ENCODE measurements at regions not wholly inside any gene's neighbourhood (a gene's known extent, or its start where the extent isn't known, plus 50 kb on each side); places are given as distances from the start of the nearest gene placed in this dataset.

- Histone ChIP-seq H3K9me3 (replicated peaks) (no peaks in the 10 kb centered on the region), H3K27me3 (ENCODE audit: low read depth) (no peaks in the 10 kb centered on the region), H3K27ac (replicated peaks) (no peak overlapping the region), H3K4me1 (no peaks in the 10 kb centered on the region), H3K36me3 (no peaks in the 10 kb centered on the region), H3K4me3 (no peak overlapping the region)
- intact Hi-C loops (cut with micrococcal nuclease), result no loop called here
- DNase-seq, result no peak
- no peak for TF ChIP-seq CTCF (IDR thresholded peaks at IDR 0.05; ENCODE audit: borderline replicate concordance)
These were observed 109.7 kb upstream of the VASH1 start for GRCh38 chr14:76651410-76652055.

- Histone ChIP-seq H3K4me3 (no peak overlapping the region), H3K27me3 (ENCODE audit: low read depth) (no peaks in the 10 kb centered on the region), H3K9me3 (replicated peaks) (peaks cover 16% of the 10 kb centered on the region), H3K4me1 (no peaks in the 10 kb centered on the region), H3K36me3 (peaks cover 2% of the 10 kb centered on the region), H3K27ac (replicated peaks) (no peak overlapping the region)
- no peak for TF ChIP-seq CTCF (IDR thresholded peaks at IDR 0.05; ENCODE audit: borderline replicate concordance)
- intact Hi-C loops (cut with micrococcal nuclease), result no loop called here
- no peak for DNase-seq
These were observed 107.2 kb upstream of the VASH1 start for GRCh38 chr14:76653875-76654572.

- intact Hi-C loops (cut with micrococcal nuclease), result no loop called here
These were observed 106.6 kb upstream of the VASH1 start for GRCh38 chr14:76654573-76655108.

GRCh38 chr14:76655331-76655730, 105.9 kb upstream of the VASH1 start:
- Histone ChIP-seq H3K4me3 (no peak overlapping the region), H3K27me3 (ENCODE audit: low read depth) (no peaks in the 10 kb centered on the region), H3K9me3 (replicated peaks) (peaks cover 29% of the 10 kb centered on the region), H3K4me1 (no peaks in the 10 kb centered on the region), H3K36me3 (peaks cover 8% of the 10 kb centered on the region), H3K27ac (replicated peaks) (no peak overlapping the region)
- no peak for DNase-seq
- intact Hi-C loops (cut with micrococcal nuclease), result no loop called here
- no peak for TF ChIP-seq CTCF (IDR thresholded peaks at IDR 0.05; ENCODE audit: borderline replicate concordance)

More at GRCh38 chr14:76654573-76655108, 106.6 kb upstream of the VASH1 start:
- Histone ChIP-seq H3K9me3 (replicated peaks) (peaks cover 22% of the 10 kb centered on the region), H3K36me3 (peaks cover 5% of the 10 kb centered on the region), H3K4me3 (no peak overlapping the region), H3K27me3 (ENCODE audit: low read depth) (no peaks in the 10 kb centered on the region), H3K27ac (replicated peaks) (no peak overlapping the region), H3K4me1 (no peaks in the 10 kb centered on the region)
- TF ChIP-seq CTCF (IDR thresholded peaks at IDR 0.05; ENCODE audit: borderline replicate concordance), result no peak
- no peak for DNase-seq

GRCh38 chr14:76656592-76656991, 104.7 kb upstream of the VASH1 start:
- Histone ChIP-seq H3K27ac (replicated peaks) (no peak overlapping the region), H3K36me3 (peaks cover 10% of the 10 kb centered on the region), H3K4me1 (no peaks in the 10 kb centered on the region), H3K4me3 (no peak overlapping the region), H3K9me3 (replicated peaks) (peaks cover 38% of the 10 kb centered on the region), H3K27me3 (ENCODE audit: low read depth) (no peaks in the 10 kb centered on the region)
- intact Hi-C loops (cut with micrococcal nuclease), result no loop called here
- TF ChIP-seq CTCF (IDR thresholded peaks at IDR 0.05; ENCODE audit: borderline replicate concordance), result no peak
- DNase-seq, result no peak
